Neural cell (in vitro differentiated cells): ENCODE measurements at regions not wholly inside any gene's neighbourhood (a gene's known extent, or its start where the extent isn't known, plus 50 kb on each side); places are given as distances from the start of the nearest gene placed in this dataset.

Experiments
- H2AFZ ChIP-seq: fragments of 200-600, 300-800 bp; sonication (generic), shearing (Covaris generic); 2 replicates; pipeline ENCODE4 v1.6.0; 2014; ENCODE audit warnings: low read depth, mild to moderate bottlenecking, antibody characterized with exemption, low read length, moderate library complexity
- H3F3A ChIP-seq: fragments of 200-600 bp; shearing (Covaris generic); 2 replicates; pipeline ENCODE4 v1.6.1; 2016; ENCODE audit warnings: mild to moderate bottlenecking, moderate library complexity, mixed read lengths, antibody characterized with exemption, low read length; ENCODE audit not compliant: insufficient read depth, poor library complexity, severe bottlenecking
- H3K27ac ChIP-seq: fragments of 200-600, 300-800 bp; sonication (generic), shearing (Covaris generic); 2 replicates; pipeline ENCODE4 v1.5.1; 2014; ENCODE audit warnings: mild to moderate bottlenecking, low read length, moderate library complexity
- H3K27me3 ChIP-seq: fragments of 300-800, 200-600 bp; sonication (generic), shearing (Covaris generic); 2 replicates; pipeline ENCODE4 v1.6.0; 2014; ENCODE audit warnings: mild to moderate bottlenecking, low read depth, low read length, moderate library complexity; ENCODE audit not compliant: insufficient read depth
- H3K36me3 ChIP-seq: fragments of 300-800, 200-600 bp; sonication (generic), shearing (Covaris generic); 2 replicates; pipeline ENCODE4 v1.5.1; 2014; ENCODE audit warnings: mild to moderate bottlenecking, antibody characterized with exemption, low read length, moderate library complexity; ENCODE audit not compliant: insufficient read depth
- H3K4me2 ChIP-seq: fragments of 300-800, 200-600 bp; sonication (generic), shearing (Covaris generic); 2 replicates; pipeline ENCODE4 v1.6.0; 2014; ENCODE audit warnings: mild to moderate bottlenecking, low read length
- H3K4me3 ChIP-seq: fragments of 300-800, 200-600 bp; sonication (generic), shearing (Covaris generic); 2 replicates; pipeline ENCODE4 v1.5.1; 2014; ENCODE audit warnings: mild to moderate bottlenecking, low read length, moderate library complexity
- H3K79me2 ChIP-seq: fragments of 200-600 bp; shearing (Covaris generic); replicated peaks from 2 replicates; pipeline ENCODE4 v1.6.0; 2014; ENCODE audit warnings: mild to moderate bottlenecking, low read length, moderate library complexity; ENCODE audit not compliant: insufficient read depth
- H3K9ac ChIP-seq: fragments of 300-800, 200-600 bp; sonication (generic), shearing (Covaris generic); 2 replicates; pipeline ENCODE4 v1.6.1; 2016; ENCODE audit warnings: mild to moderate bottlenecking, low read length, mixed read lengths
- H3K9me2 ChIP-seq: fragments of 200-600 bp; shearing (Covaris generic); 2 replicates; pipeline ENCODE4 v1.6.1; 2016; ENCODE audit warnings: mild to moderate bottlenecking, low read length, mixed read lengths; ENCODE audit not compliant: insufficient read depth
- H3K9me3 ChIP-seq: fragments of 200-600, 300-800 bp; sonication (generic), shearing (Covaris generic); 2 replicates; pipeline ENCODE4 v1.6.1; 2016; ENCODE audit warnings: mild to moderate bottlenecking, mixed run types, low read length, moderate library complexity, mixed read lengths
- H4K20me1 ChIP-seq: fragments of 200-600 bp; shearing (Covaris generic); 2 replicates; pipeline ENCODE4 v1.6.1; 2016; ENCODE audit warnings: mild to moderate bottlenecking, mixed run types; ENCODE audit not compliant: insufficient read depth
- CTCF ChIP-seq: fragments of 450-650 bp; IDR thresholded peaks from 2 replicates; pipeline ENCODE4 v1.5.1; 2014; ENCODE audit warnings: antibody characterized with exemption, mild to moderate bottlenecking, moderate library complexity; ENCODE audit not compliant: poor library complexity, severe bottlenecking
- EP300 ChIP-seq: fragments of 450-650 bp; conservative IDR thresholded peaks from 2 replicates; pipeline ENCODE4 v1.6.1; 2014; ENCODE audit warnings: antibody characterized with exemption, mild to moderate bottlenecking, moderate library complexity; ENCODE audit not compliant: poor library complexity, severe bottlenecking
- EZH2 ChIP-seq: fragments of 200-600, 300-800 bp; shearing (Covaris generic), sonication (generic); IDR thresholded peaks from 2 replicates; pipeline ENCODE4 v1.6.1; 2014; ENCODE audit warnings: antibody characterized with exemption, low read length, borderline replicate concordance, mild to moderate bottlenecking; ENCODE audit not compliant: insufficient read depth, poor library complexity, severe bottlenecking
- POLR2AphosphoS5 ChIP-seq: IDR thresholded peaks from 2 replicates; pipeline ENCODE4 v1.6.1; 2012
- RAD21 ChIP-seq: fragments of 450-650 bp; conservative IDR thresholded peaks from 2 replicates; pipeline ENCODE4 v1.6.1; 2014; ENCODE audit warnings: antibody characterized with exemption, mild to moderate bottlenecking, moderate library complexity
- REST ChIP-seq: IDR thresholded peaks from 2 replicates; pipeline ENCODE4 v1.6.1; 2012; ENCODE audit warnings: borderline replicate concordance
- SMC3 ChIP-seq: fragments of 450-650 bp; conservative IDR thresholded peaks from 2 replicates; pipeline ENCODE4 v1.6.1; 2014; ENCODE audit warnings: antibody characterized with exemption, mild to moderate bottlenecking, moderate library complexity; ENCODE audit not compliant: poor library complexity
- TAF1 ChIP-seq: IDR thresholded peaks from 2 replicates; pipeline ENCODE4 v1.6.1; 2012; ENCODE audit warnings: low read depth

GRCh38 chr5:7190712-7191250 is 205.2 kb upstream of the ADCY2 start:
- H3K36me3 ChIP-seq, result no peaks in the 10 kb centered on the region
- H4K20me1 ChIP-seq, result no peaks in the 10 kb centered on the region
- no peaks in the 10 kb centered on the region for H3K9me2 ChIP-seq
- H3F3A ChIP-seq, result no peaks in the 10 kb centered on the region
- H2AFZ ChIP-seq, result no peak overlapping the region
- TF ChIP-seq CTCF (no peak), SMC3 (no peak), EZH2 (no peak)
- no peaks in the 10 kb centered on the region for H3K9me3 ChIP-seq
- no peaks in the 10 kb centered on the region for H3K27me3 ChIP-seq
- H3K4me2 ChIP-seq, result no peak overlapping the region
- no peak overlapping the region for H3K27ac ChIP-seq
- H3K9ac ChIP-seq, result no peak overlapping the region
- no peaks in the 10 kb centered on the region for H3K79me2 ChIP-seq
- no peak overlapping the region for H3K4me3 ChIP-seq

- Histone ChIP-seq H3K4me2 (no peak overlapping the region), H3K27me3 (no peaks in the 10 kb centered on the region), H3K4me3 (no peak overlapping the region), H3K9me3 (no peaks in the 10 kb centered on the region), H2AFZ (no peak overlapping the region), H3K9ac (no peak overlapping the region), H3K27ac (no peak overlapping the region), H4K20me1 (no peaks in the 10 kb centered on the region), H3K79me2 (no peaks in the 10 kb centered on the region), H3K36me3 (no peaks in the 10 kb centered on the region), H3K9me2 (no peaks in the 10 kb centered on the region), H3F3A (no peaks in the 10 kb centered on the region)
- no peak for TF ChIP-seq TAF1
- TF ChIP-seq RAD21, result no peak
- no peak for TF ChIP-seq CTCF
- no peak for TF ChIP-seq REST
- no peak for TF ChIP-seq POLR2AphosphoS5
- TF ChIP-seq EP300, result no peak
- no peak for TF ChIP-seq SMC3
- no peak for TF ChIP-seq EZH2
Observed at GRCh38 chr5:7192016-7192415, 203.9 kb upstream of the ADCY2 start.
